HG02642 (cell line): ENCODE measurements at regions not wholly inside any gene's neighbourhood (a gene's known extent, or its start where the extent isn't known, plus 50 kb on each side); places are given as distances from the start of the nearest gene placed in this dataset.

Source experiments
- ATAC-seq: cut with Tn5 transposase; IDR thresholded peaks from one replicate; pipeline ENCODE4 v1.9.1; 2021; ENCODE audit warnings: mild to moderate bottlenecking; ENCODE audit not compliant: unreplicated experiment, poor library complexity

- no peak for ATAC-seq
Measured at GRCh38 chr4:35246493-35246892, 997.8 kb downstream of the ARAP2 start.

GRCh38 chr4:35247047-35247446 is 997.3 kb downstream of the ARAP2 start:
- no peak for ATAC-seq

- no peak for ATAC-seq
Measured at GRCh38 chr4:35250331-35250730, 994.0 kb downstream of the ARAP2 start.

GRCh38 chr4:35250761-35251160 is 993.6 kb downstream of the ARAP2 start:
- ATAC-seq, result no peak

DNA sequence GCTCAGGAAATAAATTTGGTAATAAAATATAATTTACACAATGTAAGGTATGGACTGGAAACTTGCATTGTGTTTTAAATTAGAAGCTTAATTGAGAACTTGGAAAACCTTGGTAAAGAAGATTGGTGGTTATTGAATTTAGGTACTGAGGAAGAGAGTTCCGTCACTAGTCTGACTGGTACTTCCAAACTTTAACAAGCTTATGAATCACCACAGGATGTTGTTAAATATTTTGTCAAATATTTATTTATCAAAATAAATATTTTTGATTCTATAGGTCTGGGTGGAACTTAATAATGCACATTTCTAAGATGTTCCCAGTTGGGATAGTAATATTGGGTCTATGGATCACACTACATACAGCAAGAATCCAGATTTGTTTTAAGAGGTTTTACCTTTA is 992.2 kb downstream of the ARAP2 start:
- no peak for ATAC-seq

GRCh38 chr4:35252866-35253265 is 991.4 kb downstream of the ARAP2 start:
- no peak for ATAC-seq

GRCh38 chr4:35253331-35253730 is 991.0 kb downstream of the ARAP2 start:
- ATAC-seq, result no peak

GRCh38 chr4:35286434-35286833 is 957.9 kb downstream of the ARAP2 start:
- no peak for ATAC-seq

DNA sequence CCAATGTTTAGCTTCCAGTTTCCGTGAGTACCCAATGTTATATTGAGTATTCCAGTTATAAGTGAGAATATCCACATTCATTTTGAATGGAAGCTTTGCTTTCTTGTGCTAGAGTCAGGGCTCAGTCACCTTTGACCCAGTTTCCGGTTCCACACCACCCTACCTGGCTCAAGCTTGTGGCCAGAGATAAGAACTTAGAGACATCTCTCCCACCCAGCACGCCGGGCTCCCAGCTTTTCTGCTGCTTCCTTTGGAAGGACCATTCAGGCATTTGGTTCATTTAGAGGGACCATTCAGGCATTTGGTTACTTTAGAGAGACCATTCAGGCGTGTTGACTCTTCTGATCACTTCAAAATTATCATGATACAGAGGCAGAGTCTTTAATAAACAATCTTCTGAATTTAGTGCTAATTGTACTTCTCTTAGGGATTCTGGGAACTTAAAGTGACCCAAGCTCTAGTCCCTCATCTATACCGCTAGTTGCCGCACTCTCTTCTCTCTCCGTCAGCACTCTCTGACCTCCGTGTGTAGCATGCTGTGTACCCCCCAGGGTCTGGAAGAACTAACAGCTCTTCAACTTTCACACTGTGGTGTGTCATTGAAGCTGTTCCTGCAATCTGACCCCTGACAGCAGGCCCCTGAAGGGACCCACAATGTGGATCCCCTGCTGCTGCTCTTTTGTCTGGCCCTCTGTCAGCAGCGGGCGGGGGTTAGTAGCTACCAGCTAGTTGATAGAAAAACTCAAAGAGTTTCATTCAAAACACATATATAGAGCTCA is 943.1 kb downstream of the ARAP2 start:
- no peak for ATAC-seq

DNA sequence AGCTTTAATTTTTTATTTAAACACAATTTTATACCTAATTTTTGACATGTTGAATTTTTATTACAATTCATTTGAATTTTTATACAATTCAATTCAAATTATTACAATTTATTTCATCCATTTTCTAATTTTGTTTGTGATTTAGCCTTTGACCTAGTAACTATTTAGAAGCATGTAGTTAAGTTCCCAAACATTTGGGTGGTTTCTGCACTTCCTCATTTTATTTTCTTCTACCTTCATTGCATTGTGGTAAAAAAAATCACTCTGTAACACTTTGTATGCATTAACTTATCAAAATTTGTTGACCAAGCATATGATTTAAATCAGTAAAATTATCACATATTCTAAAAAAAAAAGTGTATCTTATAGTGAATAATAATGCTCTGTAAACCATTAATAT is 928.9 kb downstream of the ARAP2 start:
- ATAC-seq, result no peak

- ATAC-seq, result no peak
Measured at GRCh38 chr4:35325908-35326453, 918.3 kb downstream of the ARAP2 start.

GRCh38 chr4:35342833-35343232 is 901.5 kb downstream of the ARAP2 start:
- no peak for ATAC-seq

DNA sequence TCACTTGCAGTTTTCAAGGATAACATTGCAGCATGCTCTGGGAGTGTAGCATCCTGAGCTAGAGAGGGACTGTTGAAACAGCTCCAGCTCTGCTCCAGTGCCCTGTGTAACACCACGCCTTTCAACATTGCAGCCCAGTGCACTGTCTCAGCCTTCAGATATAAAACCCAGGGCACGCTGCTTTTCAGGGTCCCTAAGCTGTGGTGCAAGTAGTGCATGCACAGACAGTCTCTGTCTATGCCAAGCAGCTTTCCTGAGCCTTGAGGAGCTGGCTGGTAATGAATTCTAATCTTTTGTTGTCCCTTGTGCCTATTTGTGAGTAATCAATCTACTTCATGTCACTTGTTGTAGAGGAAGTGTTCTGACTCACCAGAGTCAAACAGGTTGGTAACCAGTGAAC is 897.0 kb downstream of the ARAP2 start:
- no peak for ATAC-seq

GRCh38 chr4:35358001-35358584 is 886.2 kb downstream of the ARAP2 start:
- no peak for ATAC-seq

- ATAC-seq, result no peak
Measured at GRCh38 chr4:35364321-35364870, 879.9 kb downstream of the ARAP2 start.

- no peak for ATAC-seq
Measured at GRCh38 chr4:35365186-35365585, 879.1 kb downstream of the ARAP2 start.

DNA sequence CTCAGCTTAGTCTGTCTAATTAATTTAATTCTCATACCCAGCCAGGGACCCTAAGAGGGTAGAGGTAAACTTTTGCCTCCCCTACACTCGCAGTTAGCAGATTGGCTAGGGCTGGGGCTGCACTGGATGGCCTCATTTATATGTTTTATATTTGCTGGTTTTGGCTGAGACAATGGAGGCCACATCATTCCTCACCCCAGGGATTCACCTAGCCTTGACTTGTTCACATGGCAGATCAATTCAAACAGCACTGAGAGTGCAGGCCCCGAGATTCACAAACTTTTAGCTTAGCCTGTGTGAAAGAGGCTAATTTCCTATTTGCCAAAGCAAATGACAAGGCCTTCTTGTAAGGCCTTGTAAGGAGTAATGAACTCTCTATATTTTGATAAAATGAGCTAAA is 844.4 kb downstream of the ARAP2 start:
- no peak for ATAC-seq

DNA sequence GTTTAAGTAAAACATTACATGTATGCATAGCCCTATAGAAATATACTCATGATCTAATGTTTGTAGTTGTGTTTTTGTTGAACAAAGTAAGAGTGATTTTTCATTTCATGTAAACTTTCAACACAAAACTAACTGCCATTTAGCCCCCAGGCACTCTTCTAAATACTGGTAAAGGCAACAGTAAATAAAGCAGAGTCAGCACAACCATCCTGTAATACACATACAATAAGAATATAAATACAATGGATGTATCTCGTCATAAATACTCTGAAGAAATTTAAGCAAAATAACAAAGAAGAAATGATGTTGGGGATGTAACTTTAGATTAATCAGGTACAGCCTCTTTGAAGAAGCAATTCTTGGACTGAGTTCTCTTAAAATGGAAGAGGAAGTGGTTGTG is 821.2 kb downstream of the ARAP2 start:
- no peak for ATAC-seq

DNA sequence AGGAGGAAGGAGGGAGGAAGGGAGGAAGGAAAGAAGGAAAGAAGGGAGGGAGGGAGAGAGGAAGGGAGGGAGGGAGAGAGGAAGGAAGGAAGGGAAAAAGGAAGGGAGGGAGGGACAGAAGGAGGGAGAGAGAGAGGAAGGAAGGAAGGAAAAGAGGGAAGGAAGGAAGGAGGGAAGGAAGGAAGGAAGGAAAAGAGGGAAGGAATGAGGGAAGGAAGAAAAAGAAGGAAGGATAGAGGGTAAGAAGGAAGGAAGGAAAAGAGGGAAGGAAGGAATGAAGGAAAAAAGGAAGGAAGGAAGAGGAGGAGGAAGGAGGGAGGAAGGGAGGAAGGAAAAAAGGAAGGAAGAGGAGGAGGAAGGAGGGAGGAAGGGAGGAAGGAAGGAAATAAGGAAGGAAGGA is 796.8 kb downstream of the ARAP2 start:
- ATAC-seq, result no peak

DNA sequence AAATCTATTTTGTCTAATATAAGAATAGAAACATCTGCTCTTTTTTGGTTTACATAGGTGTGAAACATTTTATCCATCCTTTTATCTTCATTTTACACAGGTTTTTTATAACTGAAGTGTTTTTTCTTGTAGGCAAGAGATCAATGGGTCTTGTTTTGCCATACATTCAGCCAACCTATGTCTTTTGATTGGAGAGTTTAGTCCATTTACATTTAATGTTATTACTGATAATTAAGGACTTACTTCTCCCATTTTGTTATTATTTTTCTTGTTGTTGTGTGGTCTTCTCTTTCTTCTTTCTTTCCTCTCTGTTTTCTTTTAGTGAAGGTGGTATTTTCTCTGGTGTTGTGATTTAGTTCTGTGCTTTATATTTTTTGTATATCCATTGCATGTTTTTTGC is 785.3 kb downstream of the ARAP2 start:
- ATAC-seq, result no peak

DNA sequence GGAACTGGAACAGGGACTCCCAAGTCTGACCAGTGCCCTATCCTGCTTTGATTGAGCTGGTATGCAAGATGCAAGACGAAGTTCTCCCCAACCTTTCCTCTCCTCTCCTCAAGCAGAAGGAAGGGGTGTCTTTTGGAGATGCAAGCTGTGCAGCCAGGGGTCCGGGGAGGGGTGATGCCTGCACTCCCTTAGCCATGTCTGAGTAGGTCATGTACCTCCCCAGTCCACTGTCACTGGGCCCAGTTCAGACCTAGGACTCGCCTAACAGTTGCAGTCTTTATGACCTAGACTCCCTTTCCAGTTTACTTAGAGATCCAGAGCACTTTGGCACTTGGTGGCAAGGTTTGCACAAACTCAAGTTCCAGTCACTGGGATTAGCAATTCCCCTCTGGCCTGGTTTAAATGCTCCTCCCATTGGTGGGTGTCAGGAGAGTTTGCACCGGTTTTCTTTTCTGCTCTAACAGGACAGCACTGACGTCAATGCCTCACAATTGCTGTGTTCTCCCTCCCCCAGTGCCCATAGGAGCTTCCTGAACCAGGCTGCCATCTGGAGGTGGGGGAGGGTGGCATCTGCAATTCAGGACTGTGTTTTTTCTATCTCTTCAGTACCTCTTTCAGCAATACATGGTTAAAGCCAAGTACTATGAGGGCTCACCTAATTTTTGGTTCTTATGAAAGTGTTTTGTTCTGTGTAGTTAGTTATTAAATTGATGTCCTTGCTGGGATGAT is 782.2 kb downstream of the ARAP2 start:
- ATAC-seq, result no peak
